ENCODE measurements at regions not wholly inside any gene's neighbourhood (a gene's known extent, or its start where the extent isn't known, plus 50 kb on each side); places are given as distances from the start of the nearest gene placed in this dataset.
"Not testable (repeated sequence)": the region's sequence is repeated elsewhere in the genome, so short reads cannot be mapped to it uniquely, and the experiment has no call there.

DNA sequence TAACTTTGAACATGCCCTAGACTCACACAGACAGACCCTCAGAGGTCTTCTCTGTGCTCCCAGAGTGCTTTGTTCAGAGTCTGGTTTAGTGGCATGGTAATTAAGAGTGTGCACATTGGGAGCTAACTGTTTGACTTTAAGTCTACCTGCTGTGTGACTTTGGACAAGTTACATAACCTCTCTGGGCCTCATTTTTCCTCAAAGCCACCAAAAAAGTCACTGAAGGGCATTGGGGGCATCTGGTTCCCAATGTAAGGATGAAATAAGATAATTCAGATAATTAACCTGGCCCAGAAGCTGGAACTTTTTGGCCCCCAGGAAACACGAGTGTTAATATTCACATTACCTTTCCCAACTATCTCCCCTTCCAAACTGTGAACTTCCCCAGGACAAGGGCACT lies 341.1 kb downstream of the BCL2L11 start:
- H3K4me3 ChIP-seq; H3K36me3 ChIP-seq (ENCODE audit: low read depth, missing control alignments); H3K4me1 ChIP-seq; H3K9me3 ChIP-seq; DNase-seq; intact Hi-C loops (cut with DNase I; ENCODE audit: low total_unique reads); H3K27me3 ChIP-seq; H3K27ac ChIP-seq: not testable (repeated sequence)
- WGBS, 2 donors: 83 to 100% methylated on average over 1 of the region's 1 CpG

- H3K27me3 ChIP-seq; intact Hi-C loops (cut with DNase I; ENCODE audit: low total_unique reads); H3K4me3 ChIP-seq; H3K9me3 ChIP-seq; DNase-seq; H3K27ac ChIP-seq; H3K4me1 ChIP-seq; H3K36me3 ChIP-seq (ENCODE audit: low read depth, missing control alignments): not testable (repeated sequence)
- WGBS, 2 donors: 87 to 90% methylated on average over 2 of the region's 2 CpGs
These were observed 341.9 kb downstream of the BCL2L11 start for GRCh38 chr2:111462572-111462971.

GRCh38 chr2:111463238-111463848 lies 342.6 kb downstream of the BCL2L11 start:
- intact Hi-C loops (cut with DNase I; ENCODE audit: low total_unique reads); H3K4me3 ChIP-seq; H3K27me3 ChIP-seq; DNase-seq; H3K9me3 ChIP-seq; H3K36me3 ChIP-seq (ENCODE audit: low read depth, missing control alignments); H3K27ac ChIP-seq; H3K4me1 ChIP-seq: not testable (repeated sequence)
- WGBS, 2 donors: 98% methylated on average over 8 of the region's 13 CpGs; no CpG with 5 or more reads in 1 of the 2 donors

DNA sequence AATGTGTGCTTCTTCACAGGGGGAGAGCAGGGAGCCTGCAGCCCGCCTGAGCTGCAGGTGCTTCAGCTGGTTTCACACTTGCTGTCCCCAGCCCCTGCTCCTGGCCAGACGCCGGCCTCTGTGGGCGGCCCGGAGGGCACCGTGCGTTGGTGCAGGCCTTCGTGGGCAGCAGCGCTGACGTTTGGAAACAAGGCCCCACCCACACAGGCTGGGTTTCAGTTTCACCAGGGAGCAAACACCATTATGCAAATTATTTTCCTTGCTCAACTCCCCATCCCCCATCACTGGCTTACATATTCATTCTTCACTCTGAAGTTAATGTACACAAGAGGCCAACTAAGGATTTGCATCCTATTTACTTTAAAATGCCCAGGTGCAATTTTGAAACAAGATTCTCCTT lies 343.2 kb downstream of the BCL2L11 start:
- H3K36me3 ChIP-seq (ENCODE audit: low read depth, missing control alignments); DNase-seq; intact Hi-C loops (cut with DNase I; ENCODE audit: low total_unique reads); H3K9me3 ChIP-seq; H3K4me3 ChIP-seq; H3K27me3 ChIP-seq; H3K27ac ChIP-seq; H3K4me1 ChIP-seq: not testable (repeated sequence)
- WGBS, 2 donors: 20% methylated on average over 1 of the region's 10 CpGs; no CpG with 5 or more reads in 1 of the 2 donors

GRCh38 chr2:111464367-111464766 lies 343.7 kb downstream of the BCL2L11 start:
- H3K4me1 ChIP-seq; intact Hi-C loops (cut with DNase I; ENCODE audit: low total_unique reads); H3K9me3 ChIP-seq; DNase-seq; H3K4me3 ChIP-seq; H3K27ac ChIP-seq; H3K36me3 ChIP-seq (ENCODE audit: low read depth, missing control alignments); H3K27me3 ChIP-seq: not testable (repeated sequence)
- 66 to 85% methylated on average over 6 to 8 of the region's 10 CpGs for WGBS, 2 donors

DNA sequence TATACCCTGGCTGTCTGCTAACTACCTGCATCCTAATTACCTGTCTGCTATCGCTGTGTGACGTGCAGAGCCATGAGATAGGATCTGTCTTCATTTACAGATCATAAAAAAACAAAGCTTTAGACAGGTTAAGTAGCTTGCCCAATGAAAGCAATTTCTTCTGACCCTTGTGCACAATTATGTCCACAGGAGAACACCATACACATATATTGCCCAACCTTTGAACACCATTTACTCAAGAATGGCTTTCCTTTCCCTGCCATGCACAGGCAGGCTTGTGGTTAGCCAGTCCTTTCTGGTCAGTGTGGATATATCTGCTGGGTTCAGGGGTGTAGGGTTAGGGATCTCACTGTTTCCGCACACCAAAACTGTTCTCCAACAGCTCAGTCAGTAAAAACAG lies 344.8 kb downstream of the BCL2L11 start:
- H3K4me3 ChIP-seq; H3K36me3 ChIP-seq (ENCODE audit: low read depth, missing control alignments); H3K9me3 ChIP-seq; DNase-seq; H3K4me1 ChIP-seq; H3K27ac ChIP-seq; intact Hi-C loops (cut with DNase I; ENCODE audit: low total_unique reads); H3K27me3 ChIP-seq: not testable (repeated sequence)
- WGBS, 2 donors: 100% methylated on average over 3 of the region's 3 CpGs; no CpG with 5 or more reads in 1 of the 2 donors

- H3K27me3 ChIP-seq; H3K36me3 ChIP-seq (ENCODE audit: low read depth, missing control alignments); DNase-seq; H3K4me3 ChIP-seq; H3K27ac ChIP-seq; intact Hi-C loops (cut with DNase I; ENCODE audit: low total_unique reads); H3K9me3 ChIP-seq; H3K4me1 ChIP-seq: not testable (repeated sequence)
- 76 to 78% methylated on average over 4 of the region's 4 CpGs for WGBS, 2 donors
These were observed 346.0 kb downstream of the BCL2L11 start for GRCh38 chr2:111466744-111467143.

- H3K9me3 ChIP-seq; DNase-seq; H3K27me3 ChIP-seq; H3K4me3 ChIP-seq; H3K36me3 ChIP-seq (ENCODE audit: low read depth, missing control alignments); intact Hi-C loops (cut with DNase I; ENCODE audit: low total_unique reads); H3K4me1 ChIP-seq; H3K27ac ChIP-seq: not testable (repeated sequence)
- 68% methylated on average over 2 of the region's 2 CpGs; no CpG with 5 or more reads in 1 of the 2 donors for WGBS, 2 donors
These were observed 350.2 kb downstream of the BCL2L11 start for GRCh38 chr2:111470924-111471323.

DNA sequence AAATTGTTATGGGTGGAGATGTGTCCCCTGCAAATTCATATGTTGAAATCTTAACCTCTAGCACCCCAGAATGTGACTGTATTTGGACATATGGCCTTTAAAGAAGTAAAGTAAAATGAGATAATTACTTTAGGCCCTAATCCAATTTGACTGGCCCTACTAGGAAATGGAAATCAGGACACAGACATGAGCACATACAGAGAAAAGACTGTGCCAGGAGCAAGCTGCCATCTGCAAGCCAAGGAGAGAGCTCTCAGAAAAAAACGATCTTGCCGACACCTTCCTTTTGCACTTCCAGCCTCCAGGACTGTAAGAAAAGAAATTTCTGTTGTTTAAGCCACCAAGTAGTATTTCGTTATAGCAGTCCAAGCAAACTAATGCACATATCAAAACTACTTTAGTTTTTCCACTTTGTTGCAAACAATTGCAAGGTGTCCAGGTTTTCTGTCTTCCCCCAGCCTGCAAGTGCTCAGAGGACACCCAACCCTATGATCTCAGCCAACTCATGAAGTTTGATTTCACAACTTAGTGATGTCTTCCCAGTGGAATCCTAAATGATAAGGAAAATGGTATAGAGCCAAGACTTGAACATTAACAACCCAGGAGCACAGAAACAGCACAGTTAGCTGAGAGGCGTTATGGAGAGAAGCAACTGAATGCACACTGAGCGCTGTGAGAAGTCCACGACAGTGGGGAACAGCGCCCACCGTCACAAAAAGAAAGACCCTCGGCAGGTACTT lies 351.2 kb downstream of the BCL2L11 start:
- H3K36me3 ChIP-seq (ENCODE audit: low read depth, missing control alignments); H3K27ac ChIP-seq; H3K27me3 ChIP-seq; DNase-seq; H3K9me3 ChIP-seq; intact Hi-C loops (cut with DNase I; ENCODE audit: low total_unique reads); H3K4me1 ChIP-seq; H3K4me3 ChIP-seq: not testable (repeated sequence)
- 75 to 82% methylated on average over 3 to 4 of the region's 9 CpGs for WGBS, 2 donors

DNA sequence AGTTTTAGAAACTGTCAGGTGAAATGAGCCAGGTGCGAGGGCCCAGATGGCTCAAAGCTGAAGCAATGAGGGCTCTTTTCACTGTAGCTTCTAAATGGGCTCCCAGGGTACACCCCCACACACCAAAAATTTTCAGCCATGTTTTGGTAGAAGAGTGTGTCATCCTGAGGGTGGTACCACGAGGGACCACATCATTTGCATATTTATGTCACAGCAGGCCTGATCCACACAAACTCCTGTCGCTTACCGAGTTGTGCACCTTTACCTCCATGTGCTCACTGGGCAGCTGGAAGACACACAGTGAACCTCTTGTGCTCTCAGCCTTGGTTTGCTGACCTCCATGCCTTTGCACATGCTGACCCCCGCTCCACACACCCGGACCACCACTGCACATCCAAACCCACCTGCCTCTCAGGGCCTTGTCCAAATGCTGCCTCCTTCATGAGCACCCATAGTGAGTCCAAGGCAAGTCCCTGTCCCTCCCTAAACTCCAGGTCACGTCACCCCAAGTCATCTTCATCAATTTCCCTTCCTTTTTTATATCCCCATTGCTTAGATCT lies 352.2 kb downstream of the BCL2L11 start:
- H3K9me3 ChIP-seq; DNase-seq; H3K27ac ChIP-seq; intact Hi-C loops (cut with DNase I; ENCODE audit: low total_unique reads); H3K27me3 ChIP-seq; H3K4me3 ChIP-seq; H3K4me1 ChIP-seq; H3K36me3 ChIP-seq (ENCODE audit: low read depth, missing control alignments): not testable (repeated sequence)
- 82 to 83% methylated on average over 7 of the region's 7 CpGs for WGBS, 2 donors

GRCh38 chr2:111473522-111473921 lies 352.8 kb downstream of the BCL2L11 start:
- H3K36me3 ChIP-seq (ENCODE audit: low read depth, missing control alignments); H3K4me3 ChIP-seq; intact Hi-C loops (cut with DNase I; ENCODE audit: low total_unique reads); H3K9me3 ChIP-seq; H3K27me3 ChIP-seq; DNase-seq; H3K4me1 ChIP-seq; H3K27ac ChIP-seq: not testable (repeated sequence)
- 66 to 67% methylated on average over 1 to 2 of the region's 3 CpGs for WGBS, 2 donors

DNA sequence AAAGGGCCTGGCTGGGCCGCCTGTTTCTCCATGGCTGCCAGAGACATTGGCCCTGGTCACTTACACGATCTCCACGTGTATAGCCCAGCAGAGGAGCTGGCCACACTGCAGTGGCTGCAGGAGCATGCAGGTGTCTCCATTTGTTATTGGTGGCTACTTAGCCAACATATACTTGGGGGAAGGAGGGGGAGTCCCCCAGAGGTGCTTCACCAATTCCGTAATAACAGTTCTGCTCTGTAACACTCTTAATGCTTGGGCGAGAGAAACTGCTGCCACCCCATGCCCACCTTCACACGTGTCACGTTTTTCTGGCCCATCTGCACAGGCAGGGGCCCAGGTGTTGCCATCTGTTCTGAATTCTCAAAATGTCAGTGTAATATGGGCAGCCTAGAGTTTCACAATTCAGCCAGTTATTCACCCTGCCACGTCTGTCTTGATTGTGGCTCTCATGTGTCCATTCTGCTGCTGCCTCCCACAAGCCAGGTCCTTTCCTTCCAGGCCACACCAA lies 353.5 kb downstream of the BCL2L11 start:
- 89 to 100% methylated on average over 3 to 5 of the region's 8 CpGs for WGBS, 2 donors
- not testable (repeated sequence) for DNase-seq

More for the DNA sequence above, 353.5 kb downstream of the BCL2L11 start:
- H3K9me3 ChIP-seq; H3K4me1 ChIP-seq; intact Hi-C loops (cut with DNase I; ENCODE audit: low total_unique reads); H3K27me3 ChIP-seq; H3K36me3 ChIP-seq (ENCODE audit: low read depth, missing control alignments); H3K27ac ChIP-seq; H3K4me3 ChIP-seq: not testable (repeated sequence)
